ENCODE measurements at regions not wholly inside any gene's neighbourhood (a gene's known extent, or its start where the extent isn't known, plus 50 kb on each side); places are given as distances from the start of the nearest gene placed in this dataset.

DNA sequence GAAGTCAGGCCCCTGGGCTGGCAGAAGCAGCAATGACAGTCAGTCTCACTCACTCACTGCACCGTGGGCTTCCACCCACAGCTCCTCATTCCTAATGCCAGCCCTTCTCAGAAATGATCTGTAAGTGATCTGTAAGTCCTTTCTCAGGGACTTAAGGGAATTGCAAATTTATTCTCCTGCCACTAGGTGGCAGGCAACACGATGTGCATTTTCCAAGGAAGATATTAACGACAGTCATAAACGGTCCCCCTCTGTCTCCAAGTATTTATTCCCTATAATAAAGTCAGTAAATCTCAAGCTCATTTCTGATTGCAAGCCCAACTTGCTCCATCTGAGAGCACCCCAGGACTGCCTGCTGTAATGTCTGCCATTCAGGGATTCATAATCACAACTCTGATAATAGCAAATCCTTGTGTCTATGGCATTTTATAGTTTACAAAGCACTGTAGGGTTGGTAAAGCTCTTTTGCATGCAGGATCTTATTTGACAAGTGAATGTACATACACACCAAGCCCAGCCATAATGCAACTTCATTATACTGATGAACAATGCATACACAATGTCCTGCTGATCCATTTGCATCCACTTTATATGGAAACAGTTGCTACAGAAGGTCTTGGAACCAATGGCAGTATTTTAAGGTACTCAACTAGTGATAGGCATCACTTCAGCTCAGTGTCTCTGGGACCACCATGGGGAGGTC, 380.5 kb upstream of the CAMK1G start:
- Histone ChIP-seq H3K27me3 (ENCODE audit: control insufficient read depth, insufficient read depth, low read length, poor library complexity, severe bottlenecking) (peaks cover under 1% of the 10 kb centered on the region), H3K9me3 (ENCODE audit: control insufficient read depth, low read length) (peaks cover 2% of the 10 kb centered on the region), H3K9ac (ENCODE audit: extremely low read depth, low read length, poor library complexity, severe bottlenecking) (no peak overlapping the region), H3K36me3 (ENCODE audit: control insufficient read depth, insufficient read depth, low read length) (no peaks in the 10 kb centered on the region), H3K4me3 (ENCODE audit: low read length) (no peak overlapping the region), H3K27ac (ENCODE audit: low read depth, low read length) (peak overlapping the region; percentile 71), H3K4me1 (ENCODE audit: control insufficient read depth, insufficient read depth, low read length) (peaks cover 2% of the 10 kb centered on the region)
- Mint-ChIP-seq H3K4me3 (no peak overlapping the region), H3K36me3 (ENCODE audit: low read depth) (peaks cover 2% of the 10 kb centered on the region), H3K27me3 (ENCODE audit: insufficient read depth) (peaks cover 2% of the 10 kb centered on the region), H3K27ac (no peak overlapping the region), H3K9me3 (peaks cover 4% of the 10 kb centered on the region), H3K4me1 (peaks cover 26% of the 10 kb centered on the region)
- TF ChIP-seq, protein P1, sequence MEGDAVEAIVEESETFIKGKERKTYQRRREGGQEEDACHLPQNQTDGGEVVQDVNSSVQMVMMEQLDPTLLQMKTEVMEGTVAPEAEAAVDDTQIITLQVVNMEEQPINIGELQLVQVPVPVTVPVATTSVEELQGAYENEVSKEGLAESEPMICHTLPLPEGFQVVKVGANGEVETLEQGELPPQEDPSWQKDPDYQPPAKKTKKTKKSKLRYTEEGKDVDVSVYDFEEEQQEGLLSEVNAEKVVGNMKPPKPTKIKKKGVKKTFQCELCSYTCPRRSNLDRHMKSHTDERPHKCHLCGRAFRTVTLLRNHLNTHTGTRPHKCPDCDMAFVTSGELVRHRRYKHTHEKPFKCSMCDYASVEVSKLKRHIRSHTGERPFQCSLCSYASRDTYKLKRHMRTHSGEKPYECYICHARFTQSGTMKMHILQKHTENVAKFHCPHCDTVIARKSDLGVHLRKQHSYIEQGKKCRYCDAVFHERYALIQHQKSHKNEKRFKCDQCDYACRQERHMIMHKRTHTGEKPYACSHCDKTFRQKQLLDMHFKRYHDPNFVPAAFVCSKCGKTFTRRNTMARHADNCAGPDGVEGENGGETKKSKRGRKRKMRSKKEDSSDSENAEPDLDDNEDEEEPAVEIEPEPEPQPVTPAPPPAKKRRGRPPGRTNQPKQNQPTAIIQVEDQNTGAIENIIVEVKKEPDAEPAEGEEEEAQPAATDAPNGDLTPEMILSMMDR (conservative IDR thresholded peaks at IDR 0.05): peak; percentile 87
- peak; percentile 60 for DNase-seq
- 4 to 20% methylated on average over 3 to 4 of the region's 4 CpGs for WGBS, 2 experiments (ENCODE audit: insufficient coverage in 1 of 2, insufficient read length in 1 of 2)

DNA sequence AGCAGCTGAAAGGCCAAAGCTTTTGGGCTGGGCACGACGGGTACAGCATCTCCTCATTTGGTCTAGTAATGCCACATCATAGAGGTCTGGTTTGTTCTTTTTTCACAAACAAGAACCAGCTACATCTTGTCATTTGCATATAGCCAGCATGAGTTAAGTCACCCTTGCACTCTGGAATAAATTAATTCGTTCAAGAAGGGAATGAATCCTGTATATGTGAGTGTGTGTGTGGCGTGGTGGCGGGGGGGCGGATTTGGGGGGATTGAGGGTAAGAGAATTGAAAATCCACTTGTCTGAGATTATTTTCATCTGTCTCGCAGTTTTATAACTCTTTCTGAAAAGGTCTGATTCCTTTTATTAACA, 380.0 kb upstream of the CAMK1G start:
- Histone ChIP-seq H3K27ac (ENCODE audit: low read depth, low read length) (peak overlapping the region; percentile 71), H3K9ac (ENCODE audit: extremely low read depth, low read length, poor library complexity, severe bottlenecking) (no peak overlapping the region), H3K4me3 (ENCODE audit: low read length) (no peak overlapping the region), H3K27me3 (ENCODE audit: control insufficient read depth, insufficient read depth, low read length, poor library complexity, severe bottlenecking) (peaks cover 6% of the 10 kb centered on the region), H3K36me3 (ENCODE audit: control insufficient read depth, insufficient read depth, low read length) (no peaks in the 10 kb centered on the region), H3K4me1 (ENCODE audit: control insufficient read depth, insufficient read depth, low read length) (peaks cover 2% of the 10 kb centered on the region), H3K9me3 (ENCODE audit: control insufficient read depth, low read length) (no peaks in the 10 kb centered on the region)
- H3K4me3 Mint-ChIP-seq: no peak overlapping the region
- peaks cover 7% of the 10 kb centered on the region for H3K27me3 Mint-ChIP-seq (ENCODE audit: insufficient read depth)
- H3K36me3 Mint-ChIP-seq (ENCODE audit: low read depth): no peaks in the 10 kb centered on the region
- TF ChIP-seq, protein P1 (conservative IDR thresholded peaks at IDR 0.05): no peak
- H3K27ac Mint-ChIP-seq: no peak overlapping the region
- H3K4me1 Mint-ChIP-seq: peaks cover 21% of the 10 kb centered on the region
- H3K9me3 Mint-ChIP-seq: no peaks in the 10 kb centered on the region
- 89 to 94% methylated on average over 3 to 7 of the region's 7 CpGs for WGBS, 2 experiments (ENCODE audit: insufficient coverage in 1 of 2, insufficient read length in 1 of 2)
- peak; percentile 30 for DNase-seq

DNA sequence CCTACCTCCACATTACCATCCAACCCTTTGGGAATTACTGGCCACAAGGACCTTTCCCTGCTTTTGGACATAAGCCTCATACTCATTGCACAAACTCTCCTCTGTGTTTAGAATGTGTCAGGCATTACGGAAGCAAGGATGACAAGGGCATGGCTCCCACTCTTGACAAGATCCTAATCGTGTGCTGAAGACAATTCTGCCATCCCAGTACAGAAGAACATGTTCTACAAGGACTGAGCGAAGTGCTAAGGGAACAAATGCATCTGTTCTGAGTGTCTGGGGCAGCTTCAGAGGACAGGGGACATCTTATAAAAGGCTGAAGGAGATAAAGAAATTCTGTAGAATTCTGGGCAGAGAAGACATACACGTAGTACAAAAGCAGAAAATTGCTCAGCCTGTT, 378.5 kb upstream of the CAMK1G start:
- Mint-ChIP-seq H3K9me3 (no peaks in the 10 kb centered on the region), H3K4me3 (no peak overlapping the region), H3K36me3 (ENCODE audit: low read depth) (no peaks in the 10 kb centered on the region), H3K4me1 (peaks cover 7% of the 10 kb centered on the region), H3K27me3 (ENCODE audit: insufficient read depth) (peaks cover 14% of the 10 kb centered on the region), H3K27ac (no peak overlapping the region)
- 92 to 94% methylated on average over 3 to 4 of the region's 4 CpGs for WGBS, 2 experiments (ENCODE audit: insufficient coverage in 1 of 2, insufficient read length in 1 of 2)
- no peak overlapping the region for H3K9ac ChIP-seq (ENCODE audit: extremely low read depth, low read length, poor library complexity, severe bottlenecking)
- H3K27me3 ChIP-seq (ENCODE audit: control insufficient read depth, insufficient read depth, low read length, poor library complexity, severe bottlenecking): peaks cover 12% of the 10 kb centered on the region
- TF ChIP-seq, protein P1 (conservative IDR thresholded peaks at IDR 0.05): no peak
- H3K4me3 ChIP-seq (ENCODE audit: low read length): no peak overlapping the region
- no peak overlapping the region for H3K27ac ChIP-seq (ENCODE audit: low read depth, low read length)
- H3K9me3 ChIP-seq (ENCODE audit: control insufficient read depth, low read length): no peaks in the 10 kb centered on the region
- peaks cover 2% of the 10 kb centered on the region for H3K4me1 ChIP-seq (ENCODE audit: control insufficient read depth, insufficient read depth, low read length)
- no peaks in the 10 kb centered on the region for H3K36me3 ChIP-seq (ENCODE audit: control insufficient read depth, insufficient read depth, low read length)
- DNase-seq: peak; percentile 12

All from endodermal cell (in vitro differentiated cells).